HEK293T (cell line): ENCODE measurements at regions not wholly inside any gene's neighbourhood (a gene's known extent, or its start where the extent isn't known, plus 50 kb on each side); places are given as distances from the start of the nearest gene placed in this dataset.

Source experiments
- CTCF ChIA-PET: fragments of 350-600 bp; formaldehyde crosslinking; extraction: SDS; loops from one replicate; lab custom pipeline; 2021; ENCODE audit warnings: antibody characterized with exemption, inconsistent platforms; lab: Yijun Ruan, JAX
- POLR2A ChIA-PET: fragments of 350-600 bp; formaldehyde crosslinking; extraction: SDS; loops from one replicate; lab custom pipeline; 2020; ENCODE audit warnings: antibody characterized with exemption, inconsistent platforms; lab: Yijun Ruan, JAX
- DNase-seq: peaks from one replicate; pipeline ENCODE4 v3.0.0; 2012; ENCODE audit warnings: mixed read lengths; ENCODE audit errors: extremely low spot score
- ARNT ChIP-seq: fragments of 450-650 bp; IDR thresholded peaks from 2 replicates; pipeline ENCODE4 v1.6.1; 2017; ENCODE audit warnings: mild to moderate bottlenecking
- BHLHE40 ChIP-seq: fragments of 450-650 bp; IDR thresholded peaks from 2 replicates; pipeline ENCODE4 v1.6.1; 2016; ENCODE audit warnings: mild to moderate bottlenecking, moderate library complexity, borderline replicate concordance
- CTBP1 ChIP-seq: fragments of 450-650 bp; IDR thresholded peaks from 2 replicates; pipeline ENCODE4 v1.6.1; 2016; ENCODE audit warnings: borderline replicate concordance
- ELF4 ChIP-seq: fragments of 450-650 bp; IDR thresholded peaks from 2 replicates; pipeline ENCODE4 v1.6.1; 2017; ENCODE audit warnings: antibody characterized with exemption
- FOXA1 ChIP-seq: fragments of 450-650 bp; IDR thresholded peaks from 2 replicates; pipeline ENCODE4 v1.6.1; 2016; ENCODE audit warnings: mild to moderate bottlenecking
- FOXK2 ChIP-seq: fragments of 450-650 bp; IDR thresholded peaks from 2 replicates; pipeline ENCODE4 v1.6.1; 2016; ENCODE audit warnings: mild to moderate bottlenecking
- FOXM1 ChIP-seq: fragments of 450-650 bp; IDR thresholded peaks from 2 replicates; pipeline ENCODE4 v1.6.1; 2017; ENCODE audit warnings: mild to moderate bottlenecking, borderline replicate concordance
- HDGF ChIP-seq: fragments of 450-650 bp; IDR thresholded peaks from 2 replicates; pipeline ENCODE4 v1.6.1; 2017; ENCODE audit warnings: antibody characterized with exemption, borderline replicate concordance
- L3MBTL2 ChIP-seq: fragments of 450-650 bp; conservative IDR thresholded peaks from 2 replicates; pipeline ENCODE4 v1.6.1; 2016; ENCODE audit warnings: mild to moderate bottlenecking
- LEF1 ChIP-seq: fragments of 450-650 bp; IDR thresholded peaks from 2 replicates; pipeline ENCODE4 v1.6.1; 2017; ENCODE audit warnings: mild to moderate bottlenecking, borderline replicate concordance
- NFRKB ChIP-seq: fragments of 450-650 bp; IDR thresholded peaks from 2 replicates; pipeline ENCODE4 v1.6.1; 2016; ENCODE audit warnings: mild to moderate bottlenecking, moderate library complexity
- PKNOX1 ChIP-seq: fragments of 450-650 bp; IDR thresholded peaks from 2 replicates; pipeline ENCODE4 v1.6.1; 2016
- SP1 ChIP-seq: fragments of 450-650 bp; IDR thresholded peaks from 2 replicates; pipeline ENCODE4 v1.6.1; 2017
- SUZ12 ChIP-seq: fragments of 450-650 bp; IDR thresholded peaks from 2 replicates; pipeline ENCODE4 v1.6.1; 2016; ENCODE audit warnings: mild to moderate bottlenecking
- TARDBP ChIP-seq: fragments of 450-650 bp; IDR thresholded peaks from 2 replicates; pipeline ENCODE4 v1.6.1; 2016
- ZNF384 ChIP-seq: fragments of 450-650 bp; IDR thresholded peaks from 2 replicates; pipeline ENCODE4 v1.6.1; 2016

GRCh38 chr17:71063127-71063526 lies 893.8 kb downstream of the KCNJ2 start:
- no peak for DNase-seq
- ChIA-PET CTCF (no interaction called here), POLR2A (no interaction called here)
- TF ChIP-seq TARDBP (no peak), NFRKB (no peak), CTBP1 (peak; percentile 87), PKNOX1 (peak; percentile 35), FOXM1 (no peak), SP1 (no peak), HDGF (no peak), ELF4 (0 out of 2 replicates have a peak, but pooled peaks have one; percentile 3)

- ChIA-PET POLR2A (no interaction called here), CTCF (no interaction called here)
- peak; percentile 27 for DNase-seq
- TF ChIP-seq TARDBP: no peak
- TF ChIP-seq CTBP1: no peak; the same call in 1 of the 2 replicates
- 0 out of 2 replicates have a peak, but pooled peaks have one; percentile 10 for TF ChIP-seq ARNT
- TF ChIP-seq BHLHE40: no peak
- peak; percentile 2; the same call in 1 of the 2 replicates for TF ChIP-seq FOXM1
- TF ChIP-seq PKNOX1: peak; percentile 91
These were observed 894.2 kb downstream of the KCNJ2 start for GRCh38 chr17:71063559-71063958.

- DNase-seq: no peak
- CTCF ChIA-PET: no interaction called here
These were observed 898.5 kb downstream of the KCNJ2 start for GRCh38 chr17:71067669-71068407.

GRCh38 chr17:71068408-71068750 lies 899.0 kb downstream of the KCNJ2 start:
- CTCF ChIA-PET: interaction anchor here (0.6 to 0.7 kb wide), 2 partner anchors 36 to 305 kb away, joined by 3 to 4 read pairs; no protein-coding TSS in a partner anchor
- DNase-seq: no peak
- POLR2A ChIA-PET: no interaction called here
- TF ChIP-seq SUZ12 (no peak), HDGF (no peak), PKNOX1 (no peak), ZNF384 (no peak), FOXM1 (no peak), FOXA1 (no peak), ELF4 (no peak), FOXK2 (no peak), SP1 (no peak), L3MBTL2 (no peak)

More at GRCh38 chr17:71067669-71068407, 898.5 kb downstream of the KCNJ2 start:
- POLR2A ChIA-PET: no interaction called here
- TF ChIP-seq PKNOX1 (0 out of 2 replicates have a peak, but pooled peaks have one; percentile 35), ZNF384 (no peak)

GRCh38 chr17:71071041-71071440 lies 901.7 kb downstream of the KCNJ2 start:
- POLR2A ChIA-PET: no interaction called here
- no peak for DNase-seq
- TF ChIP-seq FOXA1: no peak
- no peak for TF ChIP-seq ZNF384
- TF ChIP-seq PKNOX1: no peak
- TF ChIP-seq NFRKB: no peak
- TF ChIP-seq ARNT: no peak
- TF ChIP-seq L3MBTL2: no peak
- TF ChIP-seq BHLHE40: no peak
- TF ChIP-seq FOXK2: no peak
- TF ChIP-seq FOXM1: no peak
- TF ChIP-seq ELF4: no peak
- TF ChIP-seq TARDBP: no peak
- TF ChIP-seq HDGF: no peak
- no peak for TF ChIP-seq SUZ12
- TF ChIP-seq CTBP1: no peak
- no peak for TF ChIP-seq LEF1
- TF ChIP-seq SP1: no peak
- CTCF ChIA-PET: no interaction called here

- TF ChIP-seq L3MBTL2: no peak
- DNase-seq: no peak
- ChIA-PET POLR2A (no interaction called here), CTCF (no interaction called here)
These were observed 902.5 kb downstream of the KCNJ2 start for GRCh38 chr17:71071837-71072236.
